SK-N-MC (cell line): ENCODE measurements at regions not wholly inside any gene's neighbourhood (a gene's known extent, or its start where the extent isn't known, plus 50 kb on each side); places are given as distances from the start of the nearest gene placed in this dataset.

Experiments used
- EZH2 ChIP-seq: fragments of 200-600 bp; sonication (generic); IDR thresholded peaks from one replicate; pipeline ENCODE4 v1.6.1; 2017; ENCODE audit warnings: antibody characterized with exemption
- FOXP2 ChIP-seq: optimal IDR thresholded peaks from 2 replicates; pipeline ENCODE3; 2011; ENCODE audit warnings: mild to moderate bottlenecking, moderate library complexity; ENCODE audit not compliant: insufficient read depth; ENCODE audit errors: extremely low read length, control extremely low read depth
- POLR2AphosphoS5 ChIP-seq: IDR thresholded peaks from 2 replicates; pipeline ENCODE4 v1.6.1; 2012; ENCODE audit warnings: mild to moderate bottlenecking, low read depth, low read length, borderline replicate concordance

GRCh38 chr16:76038097-76038496 lies 239.1 kb upstream of the CNTNAP4 start:
- TF ChIP-seq EZH2 = no peak
- TF ChIP-seq POLR2AphosphoS5 = no peak
- TF ChIP-seq FOXP2 = no peak
